Suprapubic skin (tissue), 4 donors: ENCODE measurements at regions not wholly inside any gene's neighbourhood (a gene's known extent, or its start where the extent isn't known, plus 50 kb on each side); places are given as distances from the start of the nearest gene placed in this dataset.

ENCODE experiments used
- DNase-seq, 2 donors: peaks; one replicate each; pipeline ENCODE4 v3.0.0-alpha.2; 2019; ENCODE audit warnings: low spot score in 2 of 2
- H3K27ac ChIP-seq: fragments of 200-600 bp; sonication (generic); one replicate; pipeline ENCODE4 v1.5.1; 2019
- H3K27me3 ChIP-seq: fragments of 200-600 bp; sonication (generic); one replicate; pipeline ENCODE4 v1.5.1; 2019
- H3K36me3 ChIP-seq: fragments of 200-600 bp; sonication (generic); one replicate; pipeline ENCODE4 v1.5.1; 2019
- H3K4me1 ChIP-seq: fragments of 200-600 bp; sonication (generic); one replicate; pipeline ENCODE4 v1.5.1; 2019
- H3K4me3 ChIP-seq: fragments of 200-600 bp; sonication (generic); one replicate; pipeline ENCODE4 v1.5.1; 2019; ENCODE audit warnings: mild to moderate bottlenecking
- H3K9me3 ChIP-seq: fragments of 200-600 bp; sonication (generic); one replicate; pipeline ENCODE4 v1.5.1; 2019
- CTCF ChIP-seq, 2 donors: fragments of 200-600 bp in 1 of 2; fragments of 450-650 bp in 1 of 2; sonication (generic) in 1 of 2; IDR thresholded peaks; one replicate each; pipeline ENCODE4 v1.5.1; 2016 to 2019; ENCODE audit warnings: antibody characterized with exemption in 2 of 2, mild to moderate bottlenecking in 1 of 2, moderate library complexity in 1 of 2
- EP300 ChIP-seq: sonication (generic); formaldehyde crosslinking; IDR thresholded peaks from one replicate; pipeline ENCODE4 v1.6.1; 2017; ENCODE audit warnings: antibody characterized with exemption
- POLR2A ChIP-seq, 2 donors: fragments of 450-650 bp; IDR thresholded peaks; one replicate each; pipeline ENCODE4 v1.6.1; 2017; ENCODE audit warnings: antibody characterized with exemption in 2 of 2, mild to moderate bottlenecking in 2 of 2, moderate library complexity in 2 of 2
- POLR2AphosphoS5 ChIP-seq, 3 donors: sonication (generic); formaldehyde crosslinking; IDR thresholded peaks; one replicate each; pipeline ENCODE4 v1.6.1; 2017; ENCODE audit warnings: antibody characterized with exemption in 3 of 3
- WGBS: methylation state at CpG from one replicate; pipeline ENCODE4 v1.1.5; 2018; 5-methylcytosine and 5-hydroxymethylcytosine counted together

DNA sequence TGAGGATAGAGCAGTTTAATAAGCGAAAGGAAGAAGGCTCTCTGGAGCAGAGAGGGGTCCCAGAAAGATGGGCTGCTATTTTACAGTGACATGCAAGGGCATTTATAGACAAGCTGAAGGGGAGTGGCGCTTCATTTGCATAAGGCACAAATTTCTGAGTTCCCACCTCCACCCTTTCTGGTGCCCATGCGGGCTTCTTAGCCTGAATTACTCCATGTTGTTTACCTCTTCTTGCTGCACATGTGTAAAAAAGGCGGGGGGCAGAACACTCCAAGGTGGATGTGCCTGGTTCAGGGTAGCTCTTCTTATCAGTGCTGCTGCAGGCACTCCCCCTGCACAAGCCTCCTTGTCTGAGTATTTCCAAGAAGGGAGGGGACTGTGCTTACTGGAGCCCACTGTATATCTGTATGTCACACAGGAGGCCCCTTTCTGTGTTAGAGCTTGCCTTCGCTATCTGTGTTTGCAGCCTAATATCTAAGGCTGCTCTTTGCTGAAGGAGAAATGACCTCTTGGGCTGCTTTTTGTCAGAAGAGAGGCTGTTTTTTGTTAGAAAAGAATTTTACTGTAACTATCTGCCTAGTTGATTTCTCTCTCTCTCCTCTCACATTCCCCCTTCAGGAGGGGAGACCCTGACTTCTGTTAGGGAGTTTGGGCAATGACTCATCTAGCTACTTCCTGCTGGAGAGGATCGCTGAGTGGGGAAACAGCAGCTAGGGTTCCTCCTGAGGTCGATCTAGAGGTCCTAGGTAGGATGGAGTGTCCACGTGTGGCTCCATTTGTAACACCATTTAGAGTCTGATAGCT is 1057.0 kb upstream of the CNTN5 start:
- no peak for DNase-seq
- TF ChIP-seq POLR2A (IDR thresholded peaks at IDR 0.05) (no peak), POLR2AphosphoS5 (IDR thresholded peaks at IDR 0.05) (no peak), CTCF (IDR thresholded peaks at IDR 0.05) (no peak), EP300 (no peak)
- WGBS = 75% methylated on average over 8 of the region's 8 CpGs
- Histone ChIP-seq H3K27me3 (no peaks in the 10 kb centered on the region), H3K27ac (no peak overlapping the region), H3K4me3 (no peak overlapping the region), H3K36me3 (no peaks in the 10 kb centered on the region), H3K4me1 (no peaks in the 10 kb centered on the region), H3K9me3 (no peaks in the 10 kb centered on the region)

GRCh38 chr11:97964332-97965004 is 1056.3 kb upstream of the CNTN5 start:
- Histone ChIP-seq H3K4me1 (no peaks in the 10 kb centered on the region), H3K4me3 (no peak overlapping the region), H3K36me3 (no peaks in the 10 kb centered on the region), H3K27ac (no peak overlapping the region), H3K27me3 (no peaks in the 10 kb centered on the region), H3K9me3 (no peaks in the 10 kb centered on the region)
- 89% methylated on average over 3 of the region's 3 CpGs for WGBS
- no peak for TF ChIP-seq POLR2AphosphoS5 (IDR thresholded peaks at IDR 0.05)
- no peak for TF ChIP-seq CTCF (IDR thresholded peaks at IDR 0.05)
- no peak for TF ChIP-seq EP300
- no peak for TF ChIP-seq POLR2A (IDR thresholded peaks at IDR 0.05)
- DNase-seq = no peak

- Histone ChIP-seq H3K4me3 (no peak overlapping the region), H3K27me3 (no peaks in the 10 kb centered on the region), H3K9me3 (no peaks in the 10 kb centered on the region), H3K36me3 (no peaks in the 10 kb centered on the region), H3K4me1 (no peaks in the 10 kb centered on the region), H3K27ac (no peak overlapping the region)
- DNase-seq = no peak
- TF ChIP-seq POLR2AphosphoS5 (IDR thresholded peaks at IDR 0.05) (no peak), EP300 (no peak), POLR2A (IDR thresholded peaks at IDR 0.05) (no peak)
- 80% methylated on average over 1 of the region's 1 CpG for WGBS
These were observed 1054.7 kb upstream of the CNTN5 start for GRCh38 chr11:97965849-97966646.

- no peak overlapping the region for H3K27ac ChIP-seq
- H3K36me3 ChIP-seq = no peaks in the 10 kb centered on the region
- DNase-seq = no peak
- H3K4me1 ChIP-seq = no peaks in the 10 kb centered on the region
- 60% methylated on average over 3 of the region's 3 CpGs for WGBS
- no peak overlapping the region for H3K4me3 ChIP-seq
- H3K27me3 ChIP-seq = no peaks in the 10 kb centered on the region
- TF ChIP-seq CTCF (IDR thresholded peaks at IDR 0.05) (no peak), EP300 (no peak), POLR2A (IDR thresholded peaks at IDR 0.05) (no peak), POLR2AphosphoS5 (IDR thresholded peaks at IDR 0.05) (no peak)
- no peaks in the 10 kb centered on the region for H3K9me3 ChIP-seq
These were observed 1053.8 kb upstream of the CNTN5 start for GRCh38 chr11:97966901-97967300.

- no peak overlapping the region for H3K27ac ChIP-seq
- no peaks in the 10 kb centered on the region for H3K4me1 ChIP-seq
- TF ChIP-seq CTCF (IDR thresholded peaks at IDR 0.05) (no peak), POLR2A (IDR thresholded peaks at IDR 0.05) (no peak), EP300 (no peak), POLR2AphosphoS5 (IDR thresholded peaks at IDR 0.05) (no peak)
- H3K4me3 ChIP-seq = no peak overlapping the region
- H3K27me3 ChIP-seq = no peaks in the 10 kb centered on the region
- H3K36me3 ChIP-seq = no peaks in the 10 kb centered on the region
- H3K9me3 ChIP-seq = no peaks in the 10 kb centered on the region
- DNase-seq = no peak
- 51% methylated on average over 2 of the region's 2 CpGs for WGBS
These were observed 1052.7 kb upstream of the CNTN5 start for GRCh38 chr11:97968071-97968470.
